ENCODE measurements at regions not wholly inside any gene's neighbourhood (a gene's known extent, or its start where the extent isn't known, plus 50 kb on each side); places are given as distances from the start of the nearest gene placed in this dataset.
A peak's percentile ranks its signal among the peaks of the same experiment; 100 is the strongest.
"Not testable (repeated sequence)": the region's sequence is repeated elsewhere in the genome, so short reads cannot be mapped to it uniquely, and the experiment has no call there.

DNA sequence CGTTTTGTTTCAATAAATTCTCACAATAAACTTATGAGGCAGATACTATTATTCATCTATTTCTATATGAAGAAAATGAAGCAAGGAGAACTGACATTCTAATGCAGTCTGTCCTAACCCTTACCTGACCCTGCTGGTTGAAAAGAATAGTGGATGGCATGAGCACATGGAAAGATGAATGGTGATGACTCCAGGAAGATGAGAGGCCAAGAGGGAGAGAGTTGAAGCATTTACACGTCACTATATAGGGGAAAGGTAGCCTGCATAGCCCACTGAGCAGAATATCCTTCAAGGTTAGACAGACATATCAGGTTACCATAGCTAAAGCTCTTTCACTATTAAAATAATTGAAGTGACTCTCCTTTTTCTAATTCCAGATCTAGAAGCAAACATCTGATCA is 163.9 kb upstream of the CDK1 start:
- no peak for DNase-seq

DNA sequence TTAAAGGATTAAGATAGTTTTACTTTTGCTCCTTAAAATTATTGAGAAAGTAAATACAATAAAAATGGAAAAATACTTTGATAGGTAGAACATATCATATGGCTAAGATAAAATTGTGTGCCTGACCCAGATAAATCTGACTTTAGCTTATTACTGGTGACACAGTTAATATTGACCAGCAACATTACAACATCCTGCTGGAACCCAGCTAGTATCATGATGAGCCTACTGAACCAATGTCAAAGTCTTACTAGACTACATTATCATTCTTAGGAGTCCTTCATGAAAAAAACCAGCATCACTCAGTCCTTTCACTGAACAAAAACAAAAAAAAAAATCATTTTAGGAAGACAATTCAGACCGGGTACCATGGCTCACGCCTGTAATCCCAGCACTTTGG is 164.8 kb upstream of the CDK1 start:
- no peak for DNase-seq

DNA sequence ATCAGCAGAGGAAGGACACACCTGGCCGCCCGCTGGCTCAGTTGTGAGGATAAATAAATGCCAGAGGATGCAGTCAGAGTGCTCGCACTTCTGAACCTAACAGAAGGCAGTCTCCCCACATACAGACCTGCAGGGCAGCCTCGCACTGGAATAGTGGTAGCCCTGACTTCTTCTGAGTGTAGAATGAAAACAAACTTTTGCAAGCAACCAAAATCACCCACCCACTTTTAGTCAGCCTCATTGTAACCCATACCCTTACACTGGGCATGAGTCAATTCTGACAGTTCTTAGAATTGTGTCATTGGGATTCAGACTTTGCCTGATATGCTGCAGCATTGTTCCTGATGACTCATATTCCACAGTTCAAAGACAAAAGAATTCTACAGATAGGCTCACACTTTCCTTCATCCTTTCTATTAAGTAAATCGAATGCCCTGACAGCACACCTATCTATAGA is 167.0 kb upstream of the CDK1 start:
- DNase-seq, result no peak

DNA sequence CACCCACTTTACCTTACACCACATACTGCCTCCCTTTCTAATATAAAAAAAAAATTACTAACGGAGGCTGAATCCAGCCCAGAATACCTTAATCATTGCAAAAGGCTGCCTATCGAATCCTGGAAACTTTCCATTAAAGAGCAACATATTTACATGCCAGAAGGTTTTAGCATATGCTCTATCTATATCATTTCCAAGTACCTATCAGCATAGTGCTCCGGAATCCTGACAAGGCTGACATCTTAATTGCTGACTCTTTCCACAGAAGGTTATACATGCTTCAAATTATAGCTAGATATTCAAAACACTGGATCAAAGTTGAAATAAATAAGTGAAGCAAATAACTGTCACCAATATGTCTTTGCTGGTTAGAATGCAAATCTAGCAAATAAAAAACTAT is 170.9 kb upstream of the CDK1 start:
- DNase-seq, result no peak

DNA sequence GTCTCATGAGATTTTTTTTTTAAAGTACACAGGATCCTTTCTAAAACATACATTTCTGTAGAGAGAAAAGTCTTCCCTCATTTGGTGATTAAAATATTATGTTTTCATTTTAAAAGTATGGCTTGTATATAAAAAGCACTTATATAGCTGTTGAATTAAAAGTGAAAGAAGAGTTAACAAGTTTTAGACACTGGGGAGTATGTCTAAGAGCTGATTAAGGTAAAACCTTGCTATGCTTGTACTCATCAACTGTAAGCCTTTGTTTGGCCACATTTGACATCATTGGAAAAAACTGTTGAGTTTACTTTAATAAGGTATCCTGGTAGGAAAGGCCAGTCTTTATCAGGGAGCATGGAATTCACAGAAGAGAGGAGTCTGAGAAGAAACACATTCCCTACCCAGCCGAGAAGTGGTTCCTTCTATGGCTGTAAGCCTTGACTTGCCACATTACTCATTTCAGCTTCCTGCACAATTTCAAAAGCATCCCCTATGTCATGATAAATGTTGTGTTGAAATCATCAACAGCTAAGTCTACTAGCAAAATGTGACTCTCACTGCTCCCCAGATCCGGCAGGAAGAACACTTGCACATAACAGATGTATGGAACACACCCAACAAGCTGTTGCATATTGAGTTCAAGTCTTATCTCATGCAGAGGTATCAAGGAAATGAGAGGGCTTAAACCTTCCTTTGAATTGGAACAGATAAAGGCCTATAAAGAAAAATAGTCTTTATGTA is 171.8 kb upstream of the CDK1 start:
- no peak for DNase-seq

DNA sequence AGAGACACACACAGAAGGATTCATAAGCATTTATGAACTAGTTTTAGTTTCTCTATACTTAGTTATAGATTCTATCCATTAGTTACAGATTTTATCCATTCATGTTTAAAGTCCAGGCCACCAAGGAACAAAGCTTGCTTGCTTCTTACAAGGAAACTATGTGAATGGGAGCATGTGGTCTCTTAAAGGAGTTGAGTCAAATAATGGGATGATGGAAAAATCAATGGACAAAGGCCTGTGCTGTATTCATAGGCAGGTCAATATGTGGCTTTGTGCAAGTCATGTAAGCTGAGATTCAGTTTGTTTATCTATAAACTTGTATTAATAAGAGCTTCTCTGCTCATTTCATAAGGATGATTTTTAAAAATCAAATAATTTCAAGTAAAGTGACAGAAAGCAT is 172.8 kb upstream of the CDK1 start:
- no peak for DNase-seq

DNA sequence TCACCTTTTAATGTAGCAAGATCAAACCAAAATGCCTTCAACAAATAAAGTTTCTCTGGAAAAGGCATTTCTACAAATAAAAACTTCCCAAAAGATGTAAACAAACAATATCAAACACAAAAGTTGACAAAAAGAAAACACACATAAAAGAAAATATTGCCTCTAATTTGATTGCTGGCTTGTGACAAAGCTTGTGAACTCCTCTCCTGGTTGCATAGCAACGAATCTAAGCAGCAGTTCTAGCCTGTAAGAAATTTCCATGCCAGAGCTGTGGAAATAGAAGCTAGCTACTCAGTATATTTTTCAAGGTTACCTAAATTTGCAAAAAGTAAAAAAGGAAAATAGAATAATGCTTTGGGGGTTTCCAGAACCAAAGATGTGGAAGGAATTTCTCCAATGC is 173.9 kb upstream of the CDK1 start:
- no peak for DNase-seq

DNA sequence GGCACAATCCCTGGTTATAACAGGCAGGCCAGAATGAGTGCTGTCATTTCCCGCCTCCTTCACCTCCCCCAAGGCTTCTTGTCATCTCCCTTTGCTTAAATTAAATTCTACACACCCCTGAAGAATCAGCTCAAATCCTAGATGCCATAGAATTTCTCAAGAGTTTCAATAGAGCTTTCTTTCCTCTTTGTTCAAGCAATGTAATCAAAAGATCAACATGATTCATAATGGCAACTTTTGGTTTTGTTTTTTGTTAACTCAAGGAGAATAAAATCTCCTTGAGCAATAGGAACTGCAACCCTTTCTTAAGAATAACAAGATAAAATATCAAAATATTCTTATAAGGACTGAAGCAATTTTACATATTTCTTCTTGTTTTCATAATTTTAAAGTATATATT is 180.8 kb upstream of the CDK1 start:
- DNase-seq, result no peak

DNA sequence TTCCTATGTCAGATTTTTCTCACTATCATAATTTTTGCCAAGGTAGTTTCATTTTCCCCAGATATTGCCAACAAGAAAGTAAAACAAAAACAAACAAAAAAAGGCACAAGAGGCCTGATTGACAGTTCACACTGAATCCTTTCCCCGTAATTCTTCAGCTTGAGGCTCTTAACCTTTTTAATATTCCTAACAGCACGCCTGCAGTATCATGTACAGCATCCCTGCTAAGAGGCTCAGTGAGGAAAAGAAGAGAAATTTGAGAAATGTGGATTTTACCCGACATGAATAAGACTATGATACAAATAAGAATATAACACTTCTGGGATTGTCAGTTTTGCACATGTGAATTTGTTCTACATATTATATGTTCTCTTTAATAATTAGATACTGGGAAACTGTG is 182.4 kb upstream of the CDK1 start:
- DNase-seq, result no peak

DNA sequence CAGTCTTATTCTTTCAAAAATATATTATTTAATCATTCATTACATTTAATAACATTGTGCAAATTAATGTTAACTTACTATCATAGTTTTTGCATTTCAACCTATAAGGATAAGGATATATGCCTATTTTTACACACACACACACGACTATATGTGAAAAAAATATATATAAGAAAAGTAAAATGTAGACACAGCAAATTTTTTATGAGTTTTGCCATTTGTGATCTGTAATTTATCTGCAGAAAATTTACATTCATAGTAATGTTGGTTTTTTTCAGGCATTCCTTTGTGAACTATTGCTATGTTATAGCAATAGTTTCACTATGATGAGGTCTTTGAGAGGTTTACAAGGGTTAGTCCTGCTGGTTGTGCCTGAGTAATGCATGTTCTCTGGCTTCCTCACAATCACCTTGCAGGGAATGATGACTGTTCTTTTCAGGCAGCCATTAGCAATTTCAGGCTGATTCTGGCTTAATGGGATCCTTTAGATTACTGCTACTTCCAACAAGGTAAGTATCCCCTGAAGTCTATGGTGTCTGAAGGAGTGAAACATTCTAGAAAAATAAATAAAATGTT is 183.7 kb upstream of the CDK1 start:
- DNase-seq, result no peak

DNA sequence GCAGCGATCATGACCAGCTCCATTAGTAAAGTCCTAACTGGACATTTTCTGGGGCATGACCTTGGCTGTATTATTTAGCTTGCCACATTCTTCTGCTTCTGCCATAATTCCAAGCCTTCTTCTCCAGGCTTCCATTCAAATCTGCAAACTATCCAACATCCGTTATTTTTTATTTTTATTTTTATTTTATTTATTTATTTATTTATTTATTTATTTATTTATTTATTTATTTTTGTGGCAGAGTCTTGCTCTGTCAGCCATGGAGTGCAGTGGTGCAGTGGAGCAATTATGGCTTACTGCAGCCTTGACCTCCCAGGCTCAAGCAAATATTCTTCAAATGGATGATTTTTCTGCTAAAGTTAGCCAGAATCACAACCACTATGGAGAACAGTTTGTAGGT is 187.2 kb upstream of the CDK1 start:
- no peak for DNase-seq

DNA sequence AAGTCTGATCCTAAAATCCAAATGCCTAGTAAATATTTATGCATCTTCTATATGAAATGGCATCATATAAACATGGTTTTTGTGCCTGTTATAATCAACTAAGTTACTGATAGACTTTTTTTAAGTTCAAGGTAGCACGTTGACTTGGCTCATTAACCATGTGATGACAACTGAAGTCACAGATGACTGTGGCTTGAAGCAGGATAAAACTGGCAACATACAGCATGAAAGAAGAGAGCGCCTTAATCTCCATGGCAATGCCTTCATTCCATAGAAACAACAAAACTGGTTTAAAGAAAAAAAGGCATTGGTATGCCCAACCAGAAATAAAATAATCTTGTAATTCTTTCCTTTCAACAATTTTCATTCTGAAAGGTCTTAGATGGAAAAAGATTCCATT is 188.9 kb upstream of the CDK1 start:
- no peak for DNase-seq

DNA sequence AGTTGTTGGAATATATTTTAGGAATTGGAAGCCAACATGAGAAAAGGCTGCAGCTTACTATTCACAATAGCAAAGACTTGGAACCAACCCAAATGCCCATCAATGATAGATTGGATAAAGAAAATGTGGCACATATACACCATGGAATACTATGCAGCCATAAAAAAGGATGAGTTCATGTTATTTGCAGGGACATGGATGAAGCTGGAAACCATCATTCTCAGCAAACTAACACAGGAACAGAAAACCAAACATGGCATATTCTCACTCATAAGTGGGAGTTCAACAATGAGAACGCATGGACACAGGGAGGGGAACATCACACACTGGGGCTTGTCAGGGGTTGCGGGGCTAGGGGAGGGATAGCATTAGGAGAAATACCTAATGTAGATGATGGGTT is 192.1 kb upstream of the ANK3 start:
- not testable (repeated sequence) for DNase-seq

DNA sequence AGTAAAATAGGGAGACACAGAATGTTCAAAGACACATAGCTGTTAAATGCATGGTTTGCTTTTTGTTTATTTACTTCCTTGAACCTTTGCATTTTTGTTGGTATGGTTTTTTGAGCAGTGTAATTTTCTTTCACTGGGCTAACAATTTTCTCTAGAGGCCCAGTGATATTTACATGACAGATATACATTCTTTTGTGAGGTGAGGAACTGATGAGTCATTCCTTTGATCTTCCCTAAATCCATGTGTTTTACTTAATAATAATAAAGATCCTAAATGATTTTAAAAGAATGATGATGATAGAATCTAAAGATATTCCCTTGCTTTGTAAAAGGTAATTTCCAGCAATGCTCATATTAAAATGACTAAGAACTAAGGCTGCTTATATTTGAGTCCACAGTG is 188.5 kb upstream of the ANK3 start:
- no peak for DNase-seq

DNA sequence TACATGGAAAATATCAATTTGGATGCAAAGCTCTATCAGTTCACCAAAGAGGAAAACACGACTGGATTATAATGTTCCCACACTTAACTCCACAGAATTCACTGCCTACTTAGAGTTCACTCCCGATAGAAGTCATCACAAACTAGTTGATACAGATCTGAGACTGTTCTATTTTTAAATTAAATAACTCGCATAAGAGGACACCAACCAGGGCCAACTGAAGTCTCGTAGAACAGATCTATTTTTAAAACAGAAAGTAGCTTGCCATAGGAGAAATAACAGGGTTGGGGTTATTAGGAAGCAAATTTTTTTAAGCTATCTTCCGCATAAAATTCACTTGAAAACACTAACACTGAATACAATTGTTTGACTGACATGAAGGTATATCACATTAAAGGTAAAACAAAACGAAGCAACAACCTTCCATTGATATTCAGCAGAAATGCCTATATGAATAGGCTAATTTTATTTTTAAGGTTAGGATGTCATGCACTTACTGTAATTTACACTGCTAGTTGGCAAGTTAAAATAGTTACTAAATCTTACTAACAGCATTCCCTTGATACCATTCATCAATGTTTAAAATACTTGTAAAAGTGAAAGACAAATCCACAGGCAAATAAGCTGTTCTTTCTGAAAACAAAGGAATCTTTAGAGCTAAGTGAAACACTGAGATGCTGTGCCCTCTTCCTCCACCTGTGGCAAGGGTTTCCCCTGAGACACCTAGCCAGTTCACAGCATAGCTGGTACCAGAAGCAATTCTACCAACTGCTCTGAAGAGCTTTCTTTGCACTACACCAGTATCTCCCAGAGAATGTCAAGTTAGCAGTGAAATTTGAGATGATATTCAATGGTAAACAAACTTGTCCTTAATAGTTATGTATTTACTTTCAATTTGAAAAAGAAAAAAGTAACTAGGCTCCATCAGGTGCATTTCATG is 186.7 kb upstream of the ANK3 start:
- DNase-seq, result no peak

DNA sequence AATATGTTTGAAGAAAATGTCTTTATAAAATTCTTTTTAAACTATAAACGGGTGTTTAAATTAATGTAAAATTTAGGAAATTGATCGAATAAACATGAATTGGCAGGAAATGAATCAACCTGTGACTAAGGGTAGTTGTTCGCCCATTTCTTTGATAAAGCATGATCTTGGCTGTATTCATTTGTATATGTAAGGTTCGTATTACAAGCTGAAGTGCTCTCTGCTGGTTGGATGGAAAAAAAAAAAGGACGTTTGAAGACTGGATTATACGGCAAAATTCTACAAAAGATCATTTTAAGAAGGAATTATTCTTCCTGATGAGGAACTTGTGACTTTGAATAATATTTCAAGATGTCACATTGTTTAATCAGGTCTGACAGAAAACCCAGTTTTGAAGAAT is 185.4 kb upstream of the ANK3 start:
- DNase-seq, result no peak

DNA sequence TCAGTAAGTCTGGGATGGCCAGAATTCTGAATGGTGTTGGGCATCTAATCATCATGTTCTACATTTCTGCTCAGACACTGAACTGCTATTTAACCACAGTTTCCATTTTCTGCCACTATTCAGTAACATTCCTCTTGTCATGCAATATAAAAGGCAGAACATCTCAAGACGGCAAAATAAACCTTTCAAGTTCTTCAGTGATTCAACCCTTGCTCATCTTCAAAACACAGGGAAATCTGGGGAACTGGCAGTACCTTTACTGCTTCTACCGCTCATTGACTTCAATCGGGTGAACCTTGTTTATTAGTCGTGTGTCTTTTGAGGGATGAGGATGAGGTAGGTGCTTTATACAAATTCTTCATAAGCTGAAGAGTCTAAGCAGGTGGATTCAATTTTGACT is 184.7 kb upstream of the ANK3 start:
- no peak for DNase-seq

DNA sequence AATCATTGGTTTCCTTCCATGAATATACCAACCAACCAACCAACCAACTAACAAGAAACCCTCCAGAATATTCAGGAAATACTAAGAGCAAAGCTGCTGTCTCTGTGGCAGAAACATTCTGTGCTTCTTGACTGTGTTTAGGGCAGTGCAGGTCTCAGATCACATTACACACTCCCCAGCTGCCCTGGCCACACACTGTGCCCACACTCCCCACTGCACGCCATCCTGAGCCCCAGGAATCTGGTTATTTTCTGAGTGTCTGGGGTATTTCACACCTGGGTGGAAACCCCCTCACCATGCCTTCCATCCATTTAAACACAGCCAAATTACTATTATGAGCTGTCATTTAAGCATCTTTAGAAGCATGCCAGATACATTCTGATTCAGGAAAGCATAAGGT is 183.7 kb upstream of the ANK3 start:
- DNase-seq, result no peak

DNA sequence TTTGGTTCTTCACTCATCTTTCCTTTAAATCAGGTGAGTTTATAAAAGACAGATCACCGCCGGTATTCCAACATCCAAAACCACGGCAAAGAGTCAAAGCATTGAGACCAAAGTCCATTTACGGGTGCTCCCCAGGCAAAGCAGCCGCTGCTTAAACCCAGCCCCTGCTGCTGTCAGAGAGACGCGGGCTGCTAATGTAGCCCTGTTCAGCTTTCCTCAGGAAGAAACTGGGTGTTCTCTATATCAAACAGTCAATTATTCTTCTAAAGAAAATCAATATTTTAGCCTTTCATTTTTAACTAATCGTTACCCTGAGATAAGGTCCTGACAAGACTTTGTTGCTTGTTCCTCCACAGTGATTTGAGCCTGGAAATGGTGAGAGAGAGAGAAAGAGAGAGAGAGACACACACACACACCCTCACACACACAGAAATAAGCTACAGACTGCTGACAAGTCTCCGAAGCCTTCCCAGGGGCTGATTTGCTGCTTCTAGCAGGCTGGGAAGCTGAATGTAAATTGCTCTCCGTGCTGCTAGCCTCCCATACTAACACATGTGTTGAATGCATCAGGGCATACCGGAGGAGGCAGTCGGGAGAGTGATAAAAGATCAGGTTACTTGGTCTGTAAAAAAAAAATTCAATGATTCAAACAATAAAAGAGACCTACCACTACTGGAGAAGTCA is 183.0 kb upstream of the ANK3 start:
- peak; percentile 46 for DNase-seq

DNA sequence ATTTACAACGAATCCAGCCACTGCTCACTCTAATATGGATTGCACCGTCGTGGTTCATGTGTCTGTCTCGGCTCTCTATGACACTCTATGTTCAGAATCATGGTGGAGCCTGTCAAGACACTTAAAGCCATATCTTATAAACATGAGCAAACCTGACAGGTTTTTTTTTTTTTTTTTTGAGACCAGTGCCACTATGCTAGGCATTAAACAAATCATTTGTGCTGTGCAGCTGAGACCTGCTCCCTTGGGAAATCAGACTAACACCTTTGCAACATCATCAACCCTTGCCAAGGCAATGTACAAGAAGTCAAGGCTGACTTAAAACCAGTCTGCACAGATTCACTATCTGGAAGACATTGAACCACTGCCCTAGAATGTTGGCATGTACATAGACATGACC is 181.2 kb upstream of the ANK3 start:
- DNase-seq, result no peak

DNA sequence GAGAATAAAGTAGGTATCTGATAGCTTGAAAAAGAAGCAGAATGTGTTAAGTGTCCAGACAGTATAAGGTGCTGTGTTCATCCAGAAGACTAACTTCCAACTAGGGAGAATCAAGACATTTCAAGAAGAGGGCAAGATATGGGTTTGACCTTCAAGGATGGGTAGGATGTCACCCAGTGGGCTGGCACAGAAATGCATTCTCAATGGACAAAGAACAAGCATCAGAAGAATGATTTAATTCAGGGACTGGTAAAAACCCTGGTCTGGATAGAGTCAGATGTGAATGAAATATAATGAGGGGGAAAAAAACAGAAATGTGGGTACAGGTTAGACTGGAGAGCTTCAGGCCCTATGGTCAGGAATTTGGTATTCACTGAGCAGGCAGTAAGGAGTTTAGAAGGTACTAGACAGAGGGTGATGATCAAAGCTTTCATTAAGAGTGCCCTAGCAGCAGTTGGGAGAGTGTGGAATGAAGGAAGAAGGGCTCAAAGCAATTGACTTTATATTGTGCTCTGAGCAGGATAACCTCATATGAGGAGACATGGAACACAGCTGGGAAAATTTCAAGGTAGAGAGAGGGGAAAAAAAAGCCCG is 180.7 kb upstream of the ANK3 start:
- DNase-seq, result no peak

DNA sequence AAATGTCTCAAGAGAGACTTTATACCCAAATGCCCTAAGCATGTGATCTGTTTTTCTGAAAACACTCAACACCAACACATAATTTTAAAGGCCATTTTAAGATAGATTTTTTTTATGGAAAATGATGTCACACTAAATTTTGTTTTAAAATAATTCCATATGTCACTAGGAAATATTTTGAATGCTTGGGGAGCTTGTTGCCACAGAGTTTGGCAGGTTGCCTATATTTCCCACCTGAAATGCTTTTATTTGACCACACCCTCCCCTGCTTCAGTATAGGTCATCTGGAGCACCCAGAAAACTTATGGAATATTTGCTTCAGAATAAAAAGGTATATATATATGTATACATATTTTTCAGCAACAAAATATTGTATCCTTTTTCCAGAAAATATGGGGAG is 180.0 kb upstream of the ANK3 start:
- DNase-seq, result no peak

DNA sequence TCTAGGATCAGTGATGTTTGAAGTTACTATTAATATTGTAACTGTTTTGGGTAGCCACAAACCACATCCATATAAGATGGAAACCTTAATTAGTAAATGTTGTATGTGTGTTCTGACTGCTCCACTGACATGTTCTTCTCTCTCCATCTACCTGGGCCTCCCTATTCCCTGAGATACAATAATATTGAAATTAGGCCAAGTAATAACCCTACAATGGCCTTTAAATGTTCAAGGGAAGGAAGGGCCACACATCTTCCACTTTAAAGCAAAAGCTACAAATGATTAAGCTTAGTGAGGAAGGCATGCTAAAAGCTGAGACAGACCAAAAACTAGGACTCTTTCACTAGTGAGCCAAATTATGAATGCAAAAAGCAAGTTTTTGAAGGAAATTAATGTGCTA is 176.4 kb upstream of the ANK3 start:
- DNase-seq, result no peak

Data from NCI-H1092 (cell line).